HG03432 (cell line): ENCODE measurements at regions not wholly inside any gene's neighbourhood (a gene's known extent, or its start where the extent isn't known, plus 50 kb on each side); places are given as distances from the start of the nearest gene placed in this dataset.

Experiments
- ATAC-seq: cut with Tn5 transposase; IDR thresholded peaks from one replicate; pipeline ENCODE4 v1.9.1; 2021; ENCODE audit warnings: mild to moderate bottlenecking, moderate library complexity; ENCODE audit not compliant: unreplicated experiment

DNA sequence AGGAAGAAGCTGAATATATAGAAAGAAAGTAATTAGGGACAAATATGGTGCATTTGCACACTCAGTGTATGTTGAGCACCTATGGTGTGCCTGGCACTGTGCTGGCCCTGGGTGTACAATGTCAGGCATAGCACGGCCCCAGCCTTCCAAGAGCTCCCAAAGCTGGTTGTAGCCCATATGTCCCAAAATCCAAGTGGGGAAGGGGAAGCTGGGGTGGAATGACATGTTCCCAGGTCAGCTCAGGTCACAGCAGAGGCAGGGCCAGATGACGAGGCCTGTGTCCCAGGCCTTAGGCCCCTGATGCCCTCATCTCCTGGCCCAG is 170.0 kb downstream of the VEGFA start:
- no peak for ATAC-seq

DNA sequence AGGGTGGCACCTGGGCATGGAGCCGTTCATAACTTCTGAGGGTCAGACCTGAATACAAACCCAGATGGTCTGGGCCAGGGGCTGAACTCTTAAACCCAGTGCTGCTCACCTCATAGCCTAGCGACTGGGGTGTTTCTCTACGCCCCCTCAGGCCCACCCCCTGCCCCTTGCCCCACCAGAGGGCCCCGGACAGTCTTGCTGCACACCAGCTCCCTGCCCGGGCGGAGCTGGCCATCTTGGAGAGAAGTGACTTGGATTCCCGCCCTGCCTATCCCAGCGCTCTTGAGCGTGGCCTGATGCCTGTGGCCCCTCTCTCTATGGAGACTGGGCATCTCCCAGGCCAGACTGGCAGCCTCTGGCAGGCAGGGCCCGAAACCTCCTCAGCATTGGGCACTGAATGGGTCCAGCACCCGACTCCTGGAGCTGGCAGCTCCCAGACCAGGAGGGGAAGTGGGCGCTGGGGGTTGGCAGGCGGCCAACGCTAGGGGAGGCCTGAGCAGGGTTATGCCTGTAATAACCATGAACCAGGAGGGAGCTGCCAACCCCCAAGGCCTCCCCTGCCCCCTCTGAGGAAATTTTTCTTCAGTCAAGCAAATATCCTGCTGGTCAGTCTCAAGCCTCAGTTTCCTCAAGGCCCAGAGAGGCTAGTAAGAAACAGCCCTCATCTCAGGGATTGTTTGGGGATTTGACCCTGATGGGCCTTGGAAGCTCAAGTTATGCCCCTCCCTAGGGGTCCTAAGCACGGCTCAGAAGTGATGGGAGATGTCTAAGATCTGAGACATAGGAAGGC is 169.5 kb downstream of the VEGFA start:
- ATAC-seq, result no peak

GRCh38 chr6:43938178-43939105 is 168.4 kb downstream of the VEGFA start:
- no peak for ATAC-seq

DNA sequence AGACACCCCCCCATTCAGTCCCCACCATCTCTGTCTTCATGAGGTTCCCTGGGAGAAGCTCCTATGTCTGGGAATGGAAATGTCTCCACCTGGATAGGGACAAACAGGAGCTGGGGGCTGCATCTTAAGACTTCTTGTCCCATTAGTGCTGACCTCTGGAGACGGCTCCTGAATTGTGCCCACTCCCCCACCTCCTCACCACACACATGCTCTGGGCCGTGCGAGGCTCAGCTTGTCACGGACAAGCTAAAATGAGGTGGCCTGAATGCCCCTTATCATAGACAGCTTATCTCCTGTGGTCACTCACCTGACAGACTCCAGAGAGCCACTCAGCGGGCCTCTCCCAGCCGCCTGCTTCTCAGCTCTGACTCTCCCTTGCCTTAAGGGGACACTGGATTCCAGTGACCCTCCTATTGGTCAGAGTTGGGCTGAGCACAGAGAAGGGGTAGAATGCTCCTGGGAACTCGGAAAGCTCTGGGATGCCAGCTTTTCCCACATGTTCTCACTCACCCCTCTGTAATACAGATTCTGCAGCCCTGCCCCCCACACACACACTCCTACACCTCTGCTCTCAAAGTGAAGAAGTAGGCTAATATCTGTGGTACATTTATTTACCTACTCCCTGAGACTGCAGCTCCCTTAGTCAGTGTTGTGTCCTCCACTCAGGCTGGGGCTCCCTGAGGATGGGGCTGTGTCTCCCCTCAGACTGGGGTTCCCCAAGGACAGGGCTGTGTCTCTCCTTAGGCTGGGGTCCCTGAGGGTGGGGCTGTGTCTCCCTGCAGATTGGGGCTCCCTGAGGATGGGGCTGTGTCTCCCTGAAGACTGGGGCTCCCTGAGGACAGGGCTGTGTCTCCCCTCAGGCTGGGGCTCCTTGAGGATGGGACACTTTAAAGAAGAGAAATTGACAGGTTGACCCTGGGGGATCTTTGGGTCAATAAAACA is 167.5 kb downstream of the VEGFA start:
- ATAC-seq, result no peak

GRCh38 chr6:43936476-43936875 is 166.5 kb downstream of the VEGFA start:
- no peak for ATAC-seq

GRCh38 chr6:43935921-43936439 is 166.0 kb downstream of the VEGFA start:
- ATAC-seq, result no peak

DNA sequence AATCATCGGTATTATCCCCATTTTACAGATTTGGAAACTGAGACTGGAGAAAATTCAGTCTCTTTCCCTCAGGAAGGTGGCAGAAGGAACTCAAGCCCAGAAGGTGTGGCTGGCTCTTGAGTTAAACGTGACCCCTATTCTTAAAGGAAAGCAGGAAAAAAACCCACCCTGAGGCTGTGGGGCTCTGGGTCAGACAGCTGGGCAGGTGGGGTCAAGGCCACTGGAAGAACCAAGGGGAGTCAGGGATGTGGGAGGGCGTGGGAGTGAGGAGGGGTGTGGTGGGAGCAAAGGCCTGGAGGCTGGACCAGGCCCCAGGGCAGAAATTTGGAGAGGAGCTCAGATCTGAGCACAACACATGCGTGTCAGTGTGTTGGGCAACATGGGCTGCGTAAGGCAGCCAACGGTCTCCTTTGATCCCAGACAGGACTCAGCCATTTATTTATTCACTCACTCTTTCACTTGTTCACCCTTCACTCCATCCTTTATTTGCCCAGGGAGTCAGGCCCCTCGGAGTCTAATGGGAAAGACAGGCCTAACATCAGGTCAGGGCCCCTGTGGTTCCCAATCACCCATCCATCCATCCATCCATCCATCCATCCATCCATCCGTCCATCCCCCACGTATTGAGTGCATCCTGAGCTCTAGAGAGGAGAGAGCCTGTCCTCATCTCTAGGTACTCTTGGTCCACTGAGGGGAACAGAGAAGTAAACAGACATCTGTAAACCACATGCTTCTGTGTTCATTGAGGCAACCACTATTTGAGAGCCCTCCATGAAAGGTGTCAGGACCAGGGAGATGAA is 165.0 kb downstream of the VEGFA start:
- no peak for ATAC-seq

GRCh38 chr6:43934183-43934802 is 164.3 kb downstream of the VEGFA start:
- no peak for ATAC-seq

DNA sequence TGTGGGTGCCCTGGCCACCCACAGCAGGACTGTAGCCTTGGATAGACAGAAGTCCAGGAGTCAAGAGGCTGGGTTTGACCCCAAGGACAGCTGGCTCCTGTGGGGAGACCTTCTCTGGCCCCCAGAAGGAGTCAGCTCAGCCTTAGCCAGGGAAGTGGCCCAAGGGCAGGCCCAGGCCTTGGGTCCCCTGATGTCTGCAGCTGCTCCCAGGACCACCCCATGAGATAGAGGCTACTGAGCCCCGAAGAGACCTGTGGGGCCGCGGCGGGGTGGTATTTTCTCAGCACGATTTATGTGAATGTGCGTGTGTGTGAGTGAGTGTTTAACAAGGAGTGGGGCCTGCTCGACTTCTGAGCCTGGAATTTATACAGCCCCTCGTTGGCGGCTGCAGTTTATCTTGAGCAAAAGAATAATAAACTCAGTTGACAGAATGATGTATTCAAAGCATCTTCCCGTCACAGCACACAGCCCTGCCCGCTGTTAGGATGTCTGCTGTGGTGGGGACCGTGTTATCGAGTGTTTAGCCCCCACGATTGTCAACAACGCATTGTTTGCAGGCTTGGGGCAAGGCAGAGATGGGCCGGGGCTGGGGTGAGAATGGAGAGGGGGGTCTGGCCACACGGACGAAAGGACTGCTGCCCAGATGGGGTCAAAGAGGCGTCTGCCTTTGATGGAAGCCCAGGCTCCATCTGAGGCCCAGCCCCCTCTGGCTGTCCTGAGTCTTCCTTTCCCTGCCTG is 163.3 kb downstream of the VEGFA start:
- ATAC-seq, result no peak

GRCh38 chr6:43932259-43933147 is 162.5 kb downstream of the VEGFA start:
- ATAC-seq, result no peak

- no peak for ATAC-seq
Measured at GRCh38 chr6:43931201-43931600, 161.2 kb downstream of the VEGFA start.

DNA sequence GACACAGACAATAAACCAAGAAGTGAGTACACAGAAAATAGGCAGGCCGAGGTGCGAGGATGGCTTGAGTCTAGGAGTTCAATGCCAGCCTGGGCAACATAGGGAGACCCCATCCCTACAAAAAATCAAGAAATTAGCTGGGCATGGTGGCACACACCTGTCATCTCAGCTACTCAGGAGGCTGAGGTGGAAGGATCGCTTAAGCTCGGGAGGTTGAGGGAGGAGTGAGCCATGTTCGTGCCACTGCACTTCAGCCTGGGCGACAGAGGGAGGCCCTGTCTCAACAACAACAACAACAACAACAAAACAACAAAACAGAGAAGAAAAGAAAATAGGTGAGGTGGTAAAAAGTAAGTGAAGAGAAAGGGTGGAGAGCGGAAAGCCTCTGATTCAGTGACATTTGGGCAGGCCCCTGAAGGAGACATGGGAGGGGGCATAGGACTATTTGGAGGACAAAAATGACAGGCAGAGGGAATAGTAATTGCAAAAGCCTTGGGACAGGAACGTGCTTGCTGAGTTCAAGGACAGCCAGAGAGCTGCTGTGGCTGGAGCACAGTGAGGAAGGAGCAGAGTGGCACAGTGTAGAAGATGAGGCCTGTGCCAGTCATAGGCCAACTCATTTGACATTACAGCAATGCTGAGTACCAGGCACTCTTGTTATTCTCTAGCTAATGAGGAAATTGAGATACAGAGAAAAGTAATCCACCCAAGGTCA is 160.6 kb downstream of the VEGFA start:
- ATAC-seq, result no peak

GRCh38 chr6:43929511-43929910 is 159.5 kb downstream of the VEGFA start:
- no peak for ATAC-seq

DNA sequence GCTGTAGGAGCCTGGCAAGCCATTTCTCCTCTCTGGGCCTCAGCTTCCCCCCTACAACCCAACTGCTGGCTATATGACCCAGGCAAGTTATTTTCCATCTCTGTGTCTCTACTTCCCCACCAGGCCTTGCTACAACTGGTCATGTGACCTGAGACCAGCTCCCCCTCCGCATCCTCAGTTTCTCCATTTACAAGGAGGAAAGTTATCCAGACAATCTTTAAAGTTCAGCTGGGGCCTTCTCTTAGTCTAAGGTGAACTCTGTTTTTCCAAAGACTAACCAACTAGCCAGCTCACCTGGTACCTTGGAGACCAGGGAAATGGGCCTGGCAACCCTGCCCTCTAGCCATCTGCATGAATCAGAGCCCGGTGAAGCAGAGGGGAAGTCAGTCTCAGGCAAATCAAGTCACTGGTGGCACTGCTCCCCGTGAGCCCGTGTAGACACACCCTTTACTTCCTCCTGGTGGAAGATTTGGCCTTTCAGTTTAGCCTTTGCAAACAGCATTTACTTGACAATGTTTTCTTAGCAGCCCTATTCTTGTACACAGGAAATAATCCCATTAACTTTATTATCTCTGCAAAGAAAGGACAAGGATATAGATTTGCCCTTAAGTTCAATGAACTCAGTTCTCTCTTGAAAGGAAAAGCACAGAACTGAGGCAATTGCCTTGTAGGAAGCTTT is 157.7 kb downstream of the VEGFA start:
- no peak for ATAC-seq

DNA sequence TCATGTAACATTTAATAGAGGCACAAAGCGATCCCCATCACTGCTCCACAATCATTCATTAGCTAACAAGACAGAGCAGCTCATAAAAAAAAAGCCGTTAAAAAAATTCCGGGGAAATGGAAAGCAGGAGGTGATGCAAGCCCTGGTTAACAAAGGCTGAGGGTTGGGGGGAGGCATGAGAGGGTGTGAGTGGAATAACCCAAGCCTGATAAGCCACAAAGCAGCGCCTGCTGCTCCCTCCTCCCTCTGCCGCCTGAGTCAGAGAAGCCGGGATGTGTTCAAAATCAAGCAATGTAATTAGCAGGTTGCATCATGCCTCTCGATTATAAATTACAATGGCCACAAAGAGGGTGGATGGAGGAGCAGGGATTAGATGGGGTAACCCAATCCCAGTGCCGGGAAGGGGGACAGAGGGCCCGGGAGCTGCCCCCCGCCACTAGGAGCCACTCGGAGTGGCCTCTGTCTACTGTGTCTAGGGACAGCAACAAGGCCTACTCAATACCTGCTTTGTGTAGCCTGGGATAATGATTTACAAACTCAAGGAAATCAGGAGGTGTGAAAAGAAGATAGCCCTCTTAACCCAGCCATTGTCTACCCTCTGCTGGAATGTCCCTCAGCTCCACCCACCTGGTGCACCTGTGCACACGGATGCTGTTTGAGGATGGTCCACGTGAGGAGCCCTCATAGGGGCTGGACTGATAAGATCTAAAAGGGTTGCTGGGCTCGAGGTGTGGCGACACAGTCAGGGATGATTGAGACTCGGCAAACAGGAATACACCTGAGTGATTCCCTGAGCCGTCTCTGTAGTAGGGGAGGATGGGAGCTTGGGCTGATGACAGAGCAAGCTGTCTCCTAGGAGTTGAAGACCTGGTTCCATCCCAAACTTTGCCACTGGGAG is 156.9 kb downstream of the VEGFA start:
- ATAC-seq, result no peak
